Caco-2 (cell line): ENCODE measurements at regions not wholly inside any gene's neighbourhood (a gene's known extent, or its start where the extent isn't known, plus 50 kb on each side); places are given as distances from the start of the nearest gene placed in this dataset.

Source experiments
- BruUV-seq: library from RNA; stranded (reverse); fragments of 400-500 nt; replicated peaks from 2 replicates; lab custom pipeline; 2021; lab: Mats Ljungman, UMichigan
- CTCF ChIA-PET: fragments of 300-600 bp; sonication (Branson Sonifier 250); formaldehyde crosslinking; loops from one replicate; lab custom pipeline; 2022; ENCODE audit warnings: antibody characterized with exemption; lab: Charles Lee
- POLR2A ChIA-PET: fragments of 300-600 bp; sonication (Branson Sonifier 250); formaldehyde crosslinking; loops from one replicate; lab custom pipeline; 2022; ENCODE audit warnings: antibody characterized with exemption; lab: Charles Lee
- DNase-seq, 2 experiments: peaks; one replicate each; pipeline versions ENCODE4 v3.0.0 to v3.0.0-alpha.2; 2020 to 2022
- H3K27me3 ChIP-seq: replicated peaks from 2 replicates; pipeline ENCODE4 v1.6.0; 2011; ENCODE audit warnings: low read length; ENCODE audit not compliant: control insufficient read depth, insufficient read depth
- H3K36me3 ChIP-seq: 2 replicates; pipeline ENCODE4 v1.5.1; 2011; ENCODE audit warnings: low read length; ENCODE audit not compliant: control insufficient read depth, insufficient read depth
- H3K4me1 ChIP-seq: fragments of 250-450 bp; sonication (Bioruptor Pico); 2 replicates; pipeline ENCODE4 v1.5.1; 2020; ENCODE audit warnings: mild to moderate bottlenecking
- H3K4me3 ChIP-seq: 2 replicates; pipeline ENCODE4 v1.5.1; 2011; ENCODE audit warnings: low read depth, mild to moderate bottlenecking, control low read depth, low read length
- H3K9me3 ChIP-seq: fragments of 250-450 bp; sonication (Bioruptor Pico); 2 replicates; pipeline ENCODE4 v1.5.1; 2020; ENCODE audit warnings: mild to moderate bottlenecking, moderate library complexity
- H3K27ac Mint-ChIP-seq: one replicate; pipeline ENCODE4 v1.8.0; 2022; ENCODE audit warnings: mixed read lengths; ENCODE audit not compliant: unreplicated experiment
- H3K27me3 Mint-ChIP-seq: one replicate; pipeline ENCODE4 v1.8.0; 2022; ENCODE audit warnings: mixed read lengths; ENCODE audit not compliant: insufficient read depth, unreplicated experiment
- H3K36me3 Mint-ChIP-seq: one replicate; pipeline ENCODE4 v1.8.0; 2022; ENCODE audit warnings: mild to moderate bottlenecking, mixed read lengths; ENCODE audit not compliant: insufficient read depth, unreplicated experiment
- H3K4me1 Mint-ChIP-seq: one replicate; pipeline ENCODE4 v1.8.0; 2022; ENCODE audit warnings: low read depth, mixed read lengths; ENCODE audit not compliant: unreplicated experiment
- H3K4me3 Mint-ChIP-seq: one replicate; pipeline ENCODE4 v1.8.0; 2022; ENCODE audit warnings: mild to moderate bottlenecking, moderate library complexity, mixed read lengths; ENCODE audit not compliant: unreplicated experiment
- H3K9me3 Mint-ChIP-seq: one replicate; pipeline ENCODE4 v1.8.0; 2022; ENCODE audit warnings: mixed read lengths; ENCODE audit not compliant: unreplicated experiment
- intact Hi-C: fragments of 100-400 bp; cut with micrococcal nuclease; formaldehyde crosslinking; loops from one replicate; pipeline ENCODE4 v1.10.0; 2022; ENCODE audit not compliant: unreplicated experiment
- TF ChIP-seq, protein P1 (sequence below), 2 experiments: fragments of 200-600 bp in 1 of 2; IDR thresholded peaks; 1 replicate in 1 of 2; 2 replicates in 1 of 2; pipeline versions ENCODE4 v1.5.1 to v1.8.0; 2011 to 2022; ENCODE audit warnings: antibody characterized with exemption in 1 of 2, control low read depth in 1 of 2, inconsistent platforms in 1 of 2, low read depth in 1 of 2, low read length in 1 of 2, mild to moderate bottlenecking in 1 of 2, moderate library complexity in 1 of 2; ENCODE audit not compliant: insufficient read depth in 1 of 2, severe bottlenecking in 1 of 2, unreplicated experiment in 1 of 2

DNA sequence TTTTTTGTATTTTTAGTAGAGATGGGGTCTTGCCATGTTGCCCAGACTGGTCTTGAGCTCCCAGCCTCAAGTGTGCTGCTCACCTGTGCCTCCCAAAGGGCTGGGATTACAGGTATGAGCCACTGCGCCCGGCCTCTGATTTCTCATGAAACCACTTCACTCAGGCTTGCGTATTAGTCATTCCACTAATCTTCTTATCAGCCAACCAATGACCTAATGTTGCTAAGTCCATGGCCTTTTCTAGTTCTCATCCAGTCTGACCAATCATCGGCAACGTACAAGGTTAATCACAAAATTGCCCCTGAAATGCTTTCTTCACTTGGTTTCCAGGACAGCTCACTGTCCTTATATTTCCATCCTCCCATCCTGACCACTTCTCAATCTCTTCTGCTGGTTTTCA, 605.3 kb upstream of the SLC10A2 start:
- no peak overlapping the region for H3K4me3 ChIP-seq
- peaks cover 6% of the 10 kb centered on the region for H3K27me3 Mint-ChIP-seq
- no peaks in the 10 kb centered on the region for H3K9me3 Mint-ChIP-seq
- DNase-seq = no peak
- H3K9me3 ChIP-seq = no peaks in the 10 kb centered on the region
- H3K4me3 Mint-ChIP-seq = no peak overlapping the region
- no TSS peak for BruUV-seq
- intact Hi-C loops = no loop called here
- ChIA-PET CTCF (no interaction called here), POLR2A (no interaction called here)
- no peaks in the 10 kb centered on the region for H3K4me1 Mint-ChIP-seq
- H3K36me3 ChIP-seq = no peaks in the 10 kb centered on the region
- no peaks in the 10 kb centered on the region for H3K36me3 Mint-ChIP-seq
- no peak overlapping the region for H3K27ac Mint-ChIP-seq
- no peaks in the 10 kb centered on the region for H3K4me1 ChIP-seq
- TF ChIP-seq, protein P1, sequence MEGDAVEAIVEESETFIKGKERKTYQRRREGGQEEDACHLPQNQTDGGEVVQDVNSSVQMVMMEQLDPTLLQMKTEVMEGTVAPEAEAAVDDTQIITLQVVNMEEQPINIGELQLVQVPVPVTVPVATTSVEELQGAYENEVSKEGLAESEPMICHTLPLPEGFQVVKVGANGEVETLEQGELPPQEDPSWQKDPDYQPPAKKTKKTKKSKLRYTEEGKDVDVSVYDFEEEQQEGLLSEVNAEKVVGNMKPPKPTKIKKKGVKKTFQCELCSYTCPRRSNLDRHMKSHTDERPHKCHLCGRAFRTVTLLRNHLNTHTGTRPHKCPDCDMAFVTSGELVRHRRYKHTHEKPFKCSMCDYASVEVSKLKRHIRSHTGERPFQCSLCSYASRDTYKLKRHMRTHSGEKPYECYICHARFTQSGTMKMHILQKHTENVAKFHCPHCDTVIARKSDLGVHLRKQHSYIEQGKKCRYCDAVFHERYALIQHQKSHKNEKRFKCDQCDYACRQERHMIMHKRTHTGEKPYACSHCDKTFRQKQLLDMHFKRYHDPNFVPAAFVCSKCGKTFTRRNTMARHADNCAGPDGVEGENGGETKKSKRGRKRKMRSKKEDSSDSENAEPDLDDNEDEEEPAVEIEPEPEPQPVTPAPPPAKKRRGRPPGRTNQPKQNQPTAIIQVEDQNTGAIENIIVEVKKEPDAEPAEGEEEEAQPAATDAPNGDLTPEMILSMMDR (IDR thresholded peaks at IDR 0.05; ENCODE audit: insufficient read depth in 1 of 2, low read depth in 1 of 2, low read length in 1 of 2, severe bottlenecking in 1 of 2, unreplicated experiment in 1 of 2) = no peak
- no peaks in the 10 kb centered on the region for H3K27me3 ChIP-seq

DNA sequence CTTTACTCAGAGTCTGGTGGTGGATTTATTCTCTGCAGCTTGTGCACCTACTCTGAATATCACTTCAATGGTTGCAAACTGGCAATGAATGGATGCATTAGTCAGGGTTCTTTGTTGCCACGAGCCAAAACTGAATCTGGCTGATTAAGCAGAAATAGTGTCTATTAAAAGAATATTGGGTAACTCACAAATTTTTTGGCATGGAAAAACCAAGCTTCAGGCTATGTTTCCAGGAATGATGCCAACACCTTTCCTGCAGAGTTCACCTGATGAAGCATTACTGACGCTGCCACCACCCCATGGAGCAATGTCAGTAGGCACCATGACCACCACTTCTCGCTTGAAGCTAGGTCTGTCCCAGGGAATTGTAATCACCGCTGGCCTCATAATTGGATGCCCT, 597.8 kb upstream of the SLC10A2 start:
- Mint-ChIP-seq H3K36me3 (no peaks in the 10 kb centered on the region), H3K27ac (no peak overlapping the region), H3K9me3 (no peaks in the 10 kb centered on the region), H3K4me3 (no peak overlapping the region), H3K27me3 (peaks cover 5% of the 10 kb centered on the region), H3K4me1 (no peaks in the 10 kb centered on the region)
- H3K36me3 ChIP-seq = no peaks in the 10 kb centered on the region
- BruUV-seq = no TSS peak
- H3K4me1 ChIP-seq = no peaks in the 10 kb centered on the region
- intact Hi-C loops = no loop called here
- H3K9me3 ChIP-seq = no peaks in the 10 kb centered on the region
- no peaks in the 10 kb centered on the region for H3K27me3 ChIP-seq
- DNase-seq = no peak
- TF ChIP-seq, protein P1 (IDR thresholded peaks at IDR 0.05; ENCODE audit: insufficient read depth in 1 of 2, low read depth in 1 of 2, low read length in 1 of 2, severe bottlenecking in 1 of 2, unreplicated experiment in 1 of 2) = no peak
- H3K4me3 ChIP-seq = no peak overlapping the region
- POLR2A ChIA-PET = no interaction called here
- CTCF ChIA-PET = no interaction called here

DNA sequence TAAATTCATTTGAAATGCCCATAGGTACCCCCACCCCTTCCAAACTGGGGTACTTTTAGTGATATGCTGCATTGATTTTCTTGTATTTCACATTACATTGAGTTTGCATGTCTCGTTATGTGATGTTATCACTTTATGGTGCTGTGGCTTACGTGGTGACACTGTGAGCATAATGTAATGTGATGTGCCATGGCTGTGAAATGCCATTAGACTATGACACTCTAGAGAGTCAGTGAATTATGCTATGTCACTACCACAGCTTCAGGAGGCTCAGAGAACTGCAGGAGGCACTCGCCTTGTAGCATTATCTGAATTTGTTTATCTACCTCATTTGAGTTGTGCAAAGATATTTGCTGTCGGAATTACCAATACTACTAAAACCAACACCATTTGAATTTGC, 590.1 kb upstream of the SLC10A2 start:
- no TSS peak for BruUV-seq

More for the DNA sequence above, 590.1 kb upstream of the SLC10A2 start:
- no peaks in the 10 kb centered on the region for H3K9me3 Mint-ChIP-seq
- peaks cover 2% of the 10 kb centered on the region for H3K27me3 Mint-ChIP-seq
- no peaks in the 10 kb centered on the region for H3K4me1 ChIP-seq
- no peaks in the 10 kb centered on the region for H3K9me3 ChIP-seq
- no peaks in the 10 kb centered on the region for H3K4me1 Mint-ChIP-seq
- TF ChIP-seq, protein P1 (IDR thresholded peaks at IDR 0.05; ENCODE audit: insufficient read depth in 1 of 2, low read depth in 1 of 2, low read length in 1 of 2, severe bottlenecking in 1 of 2, unreplicated experiment in 1 of 2) = no peak
- H3K27ac Mint-ChIP-seq = no peak overlapping the region
- intact Hi-C loops = no loop called here
- H3K36me3 Mint-ChIP-seq = no peaks in the 10 kb centered on the region
- no peak for DNase-seq
- H3K36me3 ChIP-seq = no peaks in the 10 kb centered on the region
- no peak overlapping the region for H3K4me3 ChIP-seq
- H3K27me3 ChIP-seq = no peaks in the 10 kb centered on the region
- H3K4me3 Mint-ChIP-seq = no peak overlapping the region
- CTCF ChIA-PET = interaction anchor here (0.6 kb wide), 1 partner anchor 165 kb away, joined by 3 read pairs; no protein-coding TSS in a partner anchor
- POLR2A ChIA-PET = no interaction called here
